ENCODE measurements at regions not wholly inside any gene's neighbourhood (a gene's known extent, or its start where the extent isn't known, plus 50 kb on each side); places are given as distances from the start of the nearest gene placed in this dataset.
A peak's percentile ranks its signal among the peaks of the same experiment; 100 is the strongest.

GRCh38 chr13:67763984-67764383 lies 533.8 kb upstream of the PCDH9 start:
- DNase-seq: no peak

- DNase-seq: no peak
These were observed 533.2 kb upstream of the PCDH9 start for GRCh38 chr13:67763384-67763783.

GRCh38 chr13:67758975-67759374 lies 528.8 kb upstream of the PCDH9 start:
- DNase-seq: no peak

- DNase-seq: no peak
These were observed 523.9 kb upstream of the PCDH9 start for GRCh38 chr13:67754012-67754411.

GRCh38 chr13:67752759-67753158 lies 522.6 kb upstream of the PCDH9 start:
- DNase-seq: no peak

GRCh38 chr13:67742478-67742877 lies 512.3 kb upstream of the PCDH9 start:
- DNase-seq: no peak

- DNase-seq: no peak
These were observed 510.9 kb upstream of the PCDH9 start for GRCh38 chr13:67740871-67741535.

- DNase-seq: peak; percentile 7 to 35
These were observed 506.7 kb upstream of the PCDH9 start for GRCh38 chr13:67736646-67737420.

- no peak for DNase-seq
These were observed 505.5 kb upstream of the PCDH9 start for GRCh38 chr13:67735651-67736050.

GRCh38 chr13:67726979-67727378 lies 496.8 kb upstream of the PCDH9 start:
- DNase-seq: no peak

GRCh38 chr13:67725999-67726398 lies 495.9 kb upstream of the PCDH9 start:
- no peak for DNase-seq

- no peak for DNase-seq
These were observed 483.4 kb upstream of the PCDH9 start for GRCh38 chr13:67713571-67713970.

- no peak for DNase-seq
These were observed 466.6 kb upstream of the PCDH9 start for GRCh38 chr13:67696775-67697174.

- no peak for DNase-seq
These were observed 434.4 kb upstream of the PCDH9 start for GRCh38 chr13:67664502-67664901.

- DNase-seq: no peak
These were observed 432.9 kb upstream of the PCDH9 start for GRCh38 chr13:67662997-67663396.

GRCh38 chr13:67652887-67653286 lies 422.8 kb upstream of the PCDH9 start:
- DNase-seq: no peak

- DNase-seq: no peak
These were observed 421.9 kb upstream of the PCDH9 start for GRCh38 chr13:67651908-67652465.

- no peak for DNase-seq
These were observed 420.3 kb upstream of the PCDH9 start for GRCh38 chr13:67650471-67650870.

GRCh38 chr13:67645874-67646467 lies 415.8 kb upstream of the PCDH9 start:
- DNase-seq: no peak

- DNase-seq: no peak
These were observed 413.4 kb upstream of the PCDH9 start for GRCh38 chr13:67643516-67644055.

- DNase-seq: no peak
These were observed 412.5 kb upstream of the PCDH9 start for GRCh38 chr13:67642657-67643056.

- DNase-seq: no peak
These were observed 405.6 kb upstream of the PCDH9 start for GRCh38 chr13:67635754-67636153.

GRCh38 chr13:67632590-67632989 lies 402.5 kb upstream of the PCDH9 start:
- no peak for DNase-seq

GRCh38 chr13:67630640-67631039 lies 400.5 kb upstream of the PCDH9 start:
- DNase-seq: no peak
